NB4 (cell line): ENCODE measurements at regions not wholly inside any gene's neighbourhood (a gene's known extent, or its start where the extent isn't known, plus 50 kb on each side); places are given as distances from the start of the nearest gene placed in this dataset.
A peak's percentile ranks its signal among the peaks of the same experiment; 100 is the strongest.
"Not testable (repeated sequence)": the region's sequence is repeated elsewhere in the genome, so short reads cannot be mapped to it uniquely, and the experiment has no call there.

Source experiments
- DNase-seq: peaks from one replicate; pipeline ENCODE4 v3.0.0; 2010; ENCODE audit warnings: low read depth
- H3K4me3 ChIP-seq: one replicate; pipeline ENCODE4 v1.5.1; 2011; ENCODE audit warnings: mild to moderate bottlenecking, low read depth, low read length, moderate library complexity
- MYC ChIP-seq: IDR thresholded peaks from 2 replicates; pipeline ENCODE4 v1.6.1; 2011; ENCODE audit warnings: low read depth, low read length
- POLR2A ChIP-seq: IDR thresholded peaks from 2 replicates; pipeline ENCODE4 v1.6.1; 2011; ENCODE audit warnings: mild to moderate bottlenecking; ENCODE audit not compliant: insufficient read length; ENCODE audit errors: extremely low read depth
- TF ChIP-seq, protein P1 (sequence below): IDR thresholded peaks from one replicate; pipeline ENCODE4 v1.5.1; 2012; ENCODE audit warnings: low read depth, low read length
- TF ChIP-seq, protein P2 (sequence below): IDR thresholded peaks from 2 replicates; pipeline ENCODE4 v1.6.1; 2011; ENCODE audit warnings: low read depth, low read length

DNA sequence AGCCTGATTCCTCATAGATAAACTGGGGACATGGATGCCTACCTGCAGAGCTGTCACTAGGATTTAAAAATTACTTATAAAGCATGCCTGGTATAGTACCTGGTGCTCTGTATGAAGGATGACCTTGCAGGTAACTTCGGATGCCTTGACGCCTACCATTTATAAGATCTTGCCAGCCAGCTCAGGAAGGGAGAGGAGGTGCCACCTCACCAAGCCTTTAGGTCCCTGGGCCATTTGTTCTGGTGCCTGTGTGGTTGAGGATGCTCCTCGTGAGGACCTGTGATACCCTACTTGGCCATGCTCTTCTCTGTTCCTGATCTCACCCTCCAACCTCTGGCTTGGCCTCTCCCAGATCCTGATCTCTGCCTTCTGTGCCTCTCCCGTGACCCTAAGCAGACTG is 85.2 kb downstream of the FDX1 start:
- no peak overlapping the region for H3K4me3 ChIP-seq
- TF ChIP-seq, protein P1, sequence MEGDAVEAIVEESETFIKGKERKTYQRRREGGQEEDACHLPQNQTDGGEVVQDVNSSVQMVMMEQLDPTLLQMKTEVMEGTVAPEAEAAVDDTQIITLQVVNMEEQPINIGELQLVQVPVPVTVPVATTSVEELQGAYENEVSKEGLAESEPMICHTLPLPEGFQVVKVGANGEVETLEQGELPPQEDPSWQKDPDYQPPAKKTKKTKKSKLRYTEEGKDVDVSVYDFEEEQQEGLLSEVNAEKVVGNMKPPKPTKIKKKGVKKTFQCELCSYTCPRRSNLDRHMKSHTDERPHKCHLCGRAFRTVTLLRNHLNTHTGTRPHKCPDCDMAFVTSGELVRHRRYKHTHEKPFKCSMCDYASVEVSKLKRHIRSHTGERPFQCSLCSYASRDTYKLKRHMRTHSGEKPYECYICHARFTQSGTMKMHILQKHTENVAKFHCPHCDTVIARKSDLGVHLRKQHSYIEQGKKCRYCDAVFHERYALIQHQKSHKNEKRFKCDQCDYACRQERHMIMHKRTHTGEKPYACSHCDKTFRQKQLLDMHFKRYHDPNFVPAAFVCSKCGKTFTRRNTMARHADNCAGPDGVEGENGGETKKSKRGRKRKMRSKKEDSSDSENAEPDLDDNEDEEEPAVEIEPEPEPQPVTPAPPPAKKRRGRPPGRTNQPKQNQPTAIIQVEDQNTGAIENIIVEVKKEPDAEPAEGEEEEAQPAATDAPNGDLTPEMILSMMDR, result no peak
- TF ChIP-seq MYC, result no peak
- TF ChIP-seq, protein P2, sequence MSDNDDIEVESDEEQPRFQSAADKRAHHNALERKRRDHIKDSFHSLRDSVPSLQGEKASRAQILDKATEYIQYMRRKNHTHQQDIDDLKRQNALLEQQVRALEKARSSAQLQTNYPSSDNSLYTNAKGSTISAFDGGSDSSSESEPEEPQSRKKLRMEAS, result no peak
- TF ChIP-seq POLR2A, result no peak
- no peak for DNase-seq

DNA sequence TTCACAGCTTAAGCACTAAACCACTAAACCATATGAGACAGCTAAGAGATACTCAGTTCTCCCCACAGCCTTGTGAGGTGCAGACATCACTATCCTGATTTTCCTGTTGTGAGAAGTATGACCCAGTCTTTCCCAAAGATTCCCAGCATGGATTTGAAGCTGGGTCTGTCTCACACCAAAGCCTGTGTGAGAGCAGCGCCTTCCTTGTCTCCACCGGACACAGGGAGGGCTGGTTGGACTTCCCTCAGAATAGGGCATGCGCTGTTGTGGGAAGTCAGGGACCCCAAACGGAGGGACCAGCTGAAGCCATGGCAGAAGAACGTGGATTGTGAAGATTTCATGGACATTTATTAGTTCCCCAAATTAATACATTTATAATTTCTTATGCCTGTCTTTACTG is 87.6 kb downstream of the FDX1 start:
- DNase-seq, H3K4me3 ChIP-seq: not testable (repeated sequence)

DNA sequence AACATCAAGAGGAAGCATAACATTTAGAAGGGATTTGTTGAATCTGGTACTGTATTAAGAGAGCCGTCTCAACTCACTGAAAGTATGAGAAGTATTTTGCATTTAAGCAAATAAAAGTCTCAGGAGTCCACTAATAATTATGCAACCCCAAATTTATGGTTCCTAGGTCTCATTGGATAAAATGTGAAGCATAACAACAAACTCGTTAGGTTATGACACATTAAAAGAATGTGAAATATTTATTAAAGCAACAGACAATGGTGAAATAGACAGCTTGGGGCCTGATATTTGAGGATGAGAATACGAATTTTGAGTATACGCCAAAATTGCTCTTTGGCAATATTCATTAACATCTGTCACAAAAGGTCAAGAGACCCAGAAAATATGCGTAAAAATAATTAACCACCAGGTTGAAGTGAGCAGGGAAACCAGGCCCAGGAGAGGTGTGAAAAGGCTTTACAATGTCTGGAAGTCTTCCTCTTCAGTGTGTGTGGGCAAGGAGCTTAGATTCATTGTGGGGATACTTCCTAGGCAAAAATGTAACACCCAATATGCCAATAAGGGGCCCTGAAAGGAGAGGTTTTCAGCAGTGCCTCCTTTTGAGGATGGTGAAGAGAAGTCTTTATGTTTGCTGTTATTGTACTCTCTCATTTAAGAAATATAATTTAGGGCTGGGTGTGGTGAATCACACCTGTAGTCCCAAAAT is 89.2 kb downstream of the FDX1 start:
- TF ChIP-seq POLR2A (no peak), MYC (no peak)
- TF ChIP-seq, protein P1, result no peak
- TF ChIP-seq, protein P2, result no peak
- H3K4me3 ChIP-seq, result no peak overlapping the region
- DNase-seq, result no peak

DNA sequence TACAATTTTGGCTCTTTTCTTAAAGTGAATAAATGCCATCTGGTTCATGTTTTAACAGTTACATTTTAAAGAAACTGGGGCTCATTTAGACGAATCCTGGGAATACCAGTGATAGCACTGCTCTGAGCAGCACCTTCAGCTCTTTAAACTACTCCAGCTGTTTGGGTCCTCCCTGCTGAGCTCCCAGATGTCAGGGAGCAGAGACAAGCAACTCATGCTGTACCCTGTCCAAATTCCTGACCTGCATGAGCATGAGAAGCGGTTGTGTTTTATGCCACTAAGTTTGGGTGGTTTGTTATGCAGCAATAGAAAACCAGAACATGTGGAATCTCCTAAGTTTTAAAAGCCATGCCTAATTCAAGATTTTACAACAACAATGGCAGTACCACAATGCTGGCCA is 90.0 kb downstream of the FDX1 start:
- TF ChIP-seq POLR2A, result no peak
- TF ChIP-seq, protein P2, result no peak
- no peak for TF ChIP-seq MYC
- TF ChIP-seq, protein P1, result no peak
- no peak overlapping the region for H3K4me3 ChIP-seq
- no peak for DNase-seq

DNA sequence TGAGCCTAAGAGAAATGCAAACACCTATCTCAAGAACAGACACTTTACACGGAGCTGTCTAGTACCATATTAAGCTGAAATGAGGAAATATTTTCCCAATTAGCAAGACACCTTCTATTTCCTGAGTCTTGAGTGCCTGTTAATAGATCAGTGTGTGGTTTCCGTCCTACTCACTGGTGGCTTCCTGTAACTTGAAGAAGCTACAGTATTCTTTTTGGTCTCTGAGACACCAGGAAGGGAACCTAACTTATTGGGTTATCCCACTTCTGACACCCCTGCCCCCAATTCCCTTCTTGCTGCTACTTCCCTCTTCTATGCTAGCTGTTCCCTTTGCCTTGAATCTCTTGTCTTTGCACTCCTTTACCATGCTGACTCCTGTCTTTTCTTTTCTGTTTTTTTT is 92.7 kb downstream of the FDX1 start:
- no peak overlapping the region for H3K4me3 ChIP-seq
- DNase-seq, result peak; percentile 19
- TF ChIP-seq, protein P1, result no peak
- TF ChIP-seq, protein P2, result no peak
- TF ChIP-seq POLR2A (no peak), MYC (no peak)

DNA sequence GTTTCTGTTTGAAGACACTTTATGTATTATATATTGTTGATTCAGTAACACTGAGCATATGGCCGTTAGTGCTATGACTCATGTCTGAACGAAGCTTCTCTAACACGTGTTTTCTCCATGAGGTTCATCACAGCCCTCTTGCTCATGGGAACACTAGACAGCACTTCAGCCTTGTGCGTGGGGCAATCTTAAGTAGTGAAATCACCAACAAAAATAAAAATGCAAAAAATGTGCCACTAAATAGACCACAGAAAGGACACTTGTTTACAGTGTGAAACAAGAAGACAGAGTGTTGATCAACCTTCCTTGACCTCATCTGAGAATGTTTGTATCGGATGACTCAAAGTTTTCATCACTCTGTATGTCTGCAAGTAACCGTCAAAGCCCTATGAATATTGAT is 94.5 kb downstream of the FDX1 start:
- no peak overlapping the region for H3K4me3 ChIP-seq
- no peak for DNase-seq
- TF ChIP-seq, protein P1, result no peak
- TF ChIP-seq POLR2A (no peak), MYC (no peak)
- TF ChIP-seq, protein P2, result no peak
